COR-L47 (cell line): ENCODE measurements at regions not wholly inside any gene's neighbourhood (a gene's known extent, or its start where the extent isn't known, plus 50 kb on each side); places are given as distances from the start of the nearest gene placed in this dataset.

Experiments
- DNase-seq: peaks from one replicate; lab custom pipeline; 2025; lab: John Stamatoyannopoulos, UW

- DNase-seq: no peak
These were observed 1314.0 kb downstream of the PCDH19 start for GRCh38 chrX:99095965-99096635.

- no peak for DNase-seq
These were observed 1318.6 kb downstream of the PCDH19 start for GRCh38 chrX:99091459-99091858.

GRCh38 chrX:99078301-99078700, 1331.8 kb downstream of the PCDH19 start:
- no peak for DNase-seq

- no peak for DNase-seq
These were observed 1333.0 kb downstream of the PCDH19 start for GRCh38 chrX:99077099-99077498.

- no peak for DNase-seq
These were observed 1336.5 kb downstream of the PCDH19 start for GRCh38 chrX:99073551-99073950.

GRCh38 chrX:99051639-99052038, 1358.4 kb downstream of the PCDH19 start:
- DNase-seq: no peak

- DNase-seq: no peak
These were observed 1376.7 kb downstream of the PCDH19 start for GRCh38 chrX:99033226-99033901.

GRCh38 chrX:99010957-99011356, 1399.1 kb downstream of the PCDH19 start:
- DNase-seq: no peak

- DNase-seq: no peak
These were observed 1408.8 kb downstream of the PCDH19 start for GRCh38 chrX:99001286-99001685.

GRCh38 chrX:98962996-98963395, 1447.1 kb downstream of the PCDH19 start:
- DNase-seq: no peak

- no peak for DNase-seq
These were observed 1454.1 kb downstream of the PCDH19 start for GRCh38 chrX:98956014-98956413.

- no peak for DNase-seq
These were observed 1470.6 kb downstream of the PCDH19 start for GRCh38 chrX:98939456-98939855.

- no peak for DNase-seq
These were observed 1478.9 kb downstream of the PCDH19 start for GRCh38 chrX:98931216-98931615.

- no peak for DNase-seq
These were observed 1485.6 kb downstream of the PCDH19 start for GRCh38 chrX:98924511-98924910.

GRCh38 chrX:98897191-98897590, 1512.9 kb downstream of the PCDH19 start:
- DNase-seq: no peak

GRCh38 chrX:98850639-98851038, 1559.4 kb downstream of the PCDH19 start:
- peak; percentile 0 for DNase-seq
